Kidney tubule cell (primary cell): ENCODE measurements at regions not wholly inside any gene's neighbourhood (a gene's known extent, or its start where the extent isn't known, plus 50 kb on each side); places are given as distances from the start of the nearest gene placed in this dataset.
"Not testable (repeated sequence)": the region's sequence is repeated elsewhere in the genome, so short reads cannot be mapped to it uniquely, and the experiment has no call there.

Experiments
- DNase-seq: peaks from one replicate; pipeline ENCODE4 v3.0.0-alpha.2; 2018; ENCODE audit warnings: low spot score

- DNase-seq: no peak
Observed at GRCh38 chr2:190584980-190585661, 50.6 kb upstream of the NEMP2 start.

GRCh38 chr2:190587106-190587505, 52.6 kb upstream of the NEMP2 start:
- DNase-seq: peak; percentile 30

- DNase-seq: no peak
Observed at GRCh38 chr2:190589008-190589407, 54.5 kb upstream of the NEMP2 start.

GRCh38 chr2:190591437-190591836, 56.9 kb upstream of the NEMP2 start:
- no peak for DNase-seq

- no peak for DNase-seq
Observed at GRCh38 chr2:190592831-190593230, 56.1 kb upstream of the NAB1 start.

- not testable (repeated sequence) for DNase-seq
Observed at GRCh38 chr2:190595879-190596278, 53.0 kb upstream of the NAB1 start.

- DNase-seq: no peak
Observed at GRCh38 chr2:190596993-190597392, 51.9 kb upstream of the NAB1 start.

GRCh38 chr2:190598621-190599020, 50.3 kb upstream of the NAB1 start:
- DNase-seq: no peak

- DNase-seq: no peak
Observed at GRCh38 chr2:190599073-190599472, 49.8 kb upstream of the NAB1 start.
